ENCODE measurements at regions not wholly inside any gene's neighbourhood (a gene's known extent, or its start where the extent isn't known, plus 50 kb on each side); places are given as distances from the start of the nearest gene placed in this dataset.
"Not testable (repeated sequence)": the region's sequence is repeated elsewhere in the genome, so short reads cannot be mapped to it uniquely, and the experiment has no call there.

DNA sequence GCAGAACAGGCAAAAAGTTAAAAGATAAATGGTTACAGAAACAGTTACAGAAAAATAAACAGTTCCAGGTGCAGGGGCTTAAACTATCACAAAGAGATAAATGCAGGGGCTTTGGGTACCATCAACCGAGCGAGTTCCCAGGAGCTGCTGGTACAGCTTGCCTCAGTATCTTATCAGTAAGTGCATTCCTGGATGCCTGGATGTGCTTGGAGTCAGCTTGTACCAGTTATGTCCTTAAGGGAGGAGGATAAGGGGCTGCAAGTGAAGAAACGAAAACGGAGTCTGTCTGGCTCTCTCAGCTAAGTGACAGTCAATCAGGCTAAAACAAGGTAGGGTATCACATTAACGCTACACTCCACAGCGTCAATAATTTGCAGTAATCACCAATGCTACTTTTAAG is 79.3 kb upstream of the GRIN2A start:
- peaks cover 15% of the 10 kb centered on the region for H3K4me1 Mint-ChIP-seq (ENCODE audit: low read depth)
- not testable (repeated sequence) for H3K27ac Mint-ChIP-seq, H3K4me3 Mint-ChIP-seq

DNA sequence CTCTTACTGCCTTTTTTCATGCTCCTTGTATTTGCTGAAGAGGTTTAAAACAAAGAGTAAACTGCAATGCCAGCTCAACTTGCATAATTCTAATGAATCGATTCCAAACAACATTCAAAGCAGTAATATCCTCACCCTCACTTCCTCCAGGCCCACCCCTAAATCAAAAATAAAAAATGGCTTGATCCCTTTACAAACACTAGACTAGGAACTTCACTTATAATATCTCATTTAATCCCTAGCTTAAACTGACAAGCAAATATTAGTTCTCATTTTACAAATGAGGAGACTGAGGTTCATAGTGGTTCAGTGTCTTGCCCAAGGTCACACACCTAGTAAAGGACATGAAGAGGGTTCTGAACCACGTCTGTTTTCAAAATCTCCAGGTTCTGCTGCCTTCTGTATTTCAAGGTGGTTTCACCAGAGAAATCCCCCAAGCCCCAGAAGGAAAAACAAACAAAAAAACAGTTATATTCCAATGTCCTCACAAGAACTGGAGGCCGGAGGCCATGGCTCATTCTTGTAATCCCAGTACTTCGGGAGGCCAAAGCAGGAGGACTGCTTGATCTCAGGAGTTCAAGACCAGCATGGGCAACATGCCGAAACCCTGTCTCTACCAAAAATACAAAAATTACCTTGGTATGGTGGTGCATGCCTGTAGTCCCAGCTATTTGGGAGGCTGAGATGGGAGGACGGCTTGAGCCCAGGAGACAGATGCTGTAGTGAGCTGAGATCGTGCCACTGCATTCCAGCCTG is 80.3 kb upstream of the GRIN2A start:
- H3K27ac Mint-ChIP-seq, result no peak overlapping the region
- H3K27me3 Mint-ChIP-seq, result no peaks in the 10 kb centered on the region
- H3K36me3 Mint-ChIP-seq, result no peaks in the 10 kb centered on the region
- peaks cover 10% of the 10 kb centered on the region for H3K4me1 Mint-ChIP-seq (ENCODE audit: low read depth)
- H3K4me3 Mint-ChIP-seq, result no peak overlapping the region
- no peaks in the 10 kb centered on the region for H3K9me3 Mint-ChIP-seq (ENCODE audit: low read depth)

More for the DNA sequence above, 79.3 kb upstream of the GRIN2A start:
- not testable (repeated sequence) for H3K36me3 Mint-ChIP-seq; H3K9me3 Mint-ChIP-seq (ENCODE audit: low read depth); H3K27me3 Mint-ChIP-seq

DNA sequence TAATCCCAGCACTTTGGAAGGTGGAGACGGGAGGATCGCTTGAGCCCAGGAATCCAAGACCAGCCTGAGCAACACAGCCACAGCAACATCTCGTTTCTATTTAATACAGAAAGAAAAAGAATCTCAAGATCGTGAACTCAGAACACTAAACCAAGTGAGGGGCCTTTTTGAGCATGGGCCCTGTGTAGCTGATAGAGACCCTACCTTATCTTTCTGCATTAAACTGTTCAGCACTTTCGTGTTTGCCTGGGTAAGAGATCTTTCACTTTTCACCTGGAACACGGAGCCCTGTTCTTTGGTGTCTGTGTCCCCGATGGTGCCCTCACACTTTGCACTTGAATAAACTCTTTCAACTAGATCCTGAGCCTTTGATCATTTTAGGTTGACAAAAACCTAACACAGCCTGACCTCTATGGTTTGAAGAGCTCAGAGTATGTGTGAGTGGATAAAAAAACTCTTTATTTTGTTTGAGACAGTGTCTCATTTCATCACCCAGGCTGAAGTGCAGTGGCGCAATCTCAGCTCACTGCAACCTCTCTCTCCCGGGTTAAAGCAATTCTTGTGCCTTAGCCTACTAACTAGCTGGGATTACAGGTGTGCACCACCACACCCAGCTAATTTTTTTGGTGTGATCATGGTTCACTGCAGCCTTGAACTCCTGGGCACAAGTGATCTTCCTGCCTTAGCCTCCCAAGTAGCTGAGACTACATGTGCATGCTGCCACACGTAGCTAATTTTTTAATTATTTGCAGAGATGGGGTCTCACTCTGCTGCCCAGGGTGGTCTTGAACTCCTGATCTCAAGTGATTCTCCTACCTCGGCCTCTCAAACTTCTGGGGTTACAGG is 83.8 kb upstream of the GRIN2A start:
- peaks cover 10% of the 10 kb centered on the region for H3K4me1 Mint-ChIP-seq (ENCODE audit: low read depth)
- H3K36me3 Mint-ChIP-seq, result peaks cover 2% of the 10 kb centered on the region
- H3K27me3 Mint-ChIP-seq, result no peaks in the 10 kb centered on the region
- H3K27ac Mint-ChIP-seq, result no peak overlapping the region
- H3K9me3 Mint-ChIP-seq (ENCODE audit: low read depth), result no peaks in the 10 kb centered on the region
- H3K4me3 Mint-ChIP-seq, result no peak overlapping the region

DNA sequence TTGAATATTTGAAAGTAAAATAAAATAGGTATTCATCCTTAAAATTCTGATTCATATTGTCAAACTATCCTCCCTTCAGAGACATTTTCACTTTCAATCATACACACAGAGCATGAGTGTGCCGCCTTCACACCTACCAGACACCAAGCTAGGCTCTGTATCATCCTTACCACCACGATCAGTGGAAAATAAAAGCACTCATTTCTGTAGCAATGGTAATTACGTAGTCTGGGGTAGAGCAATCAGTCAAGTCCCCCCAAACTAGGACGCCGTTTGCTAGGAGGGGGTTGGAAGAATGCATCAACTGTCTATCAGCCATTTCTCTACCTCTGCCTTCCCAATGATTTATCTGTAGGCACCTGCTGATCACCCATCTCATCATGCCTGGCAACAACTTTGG is 84.6 kb upstream of the GRIN2A start:
- peaks cover 2% of the 10 kb centered on the region for H3K36me3 Mint-ChIP-seq
- H3K27me3 Mint-ChIP-seq, result no peaks in the 10 kb centered on the region
- no peak overlapping the region for H3K27ac Mint-ChIP-seq
- H3K4me1 Mint-ChIP-seq (ENCODE audit: low read depth), result peaks cover 10% of the 10 kb centered on the region
- H3K9me3 Mint-ChIP-seq (ENCODE audit: low read depth), result no peaks in the 10 kb centered on the region
- H3K4me3 Mint-ChIP-seq, result no peak overlapping the region

DNA sequence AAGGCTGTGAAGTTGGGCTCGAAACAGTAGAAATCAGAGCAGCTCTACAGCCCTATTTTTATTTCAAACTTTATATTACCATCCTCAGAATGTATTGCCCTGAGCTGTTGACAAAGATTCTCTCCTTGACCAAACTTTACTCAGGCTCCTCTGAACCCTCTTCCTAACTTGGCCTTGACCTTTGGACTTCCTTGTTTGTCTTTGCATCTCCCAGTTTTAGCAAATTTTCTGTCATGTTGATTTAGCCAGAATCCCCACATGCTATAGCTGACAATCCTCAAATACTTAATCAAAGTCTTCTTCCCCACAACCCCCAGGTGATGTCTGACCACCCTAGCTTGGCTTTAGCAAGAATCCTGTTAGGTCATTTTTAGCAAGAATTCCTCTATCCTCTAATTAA is 87.4 kb upstream of the GRIN2A start:
- Mint-ChIP-seq H3K27me3 (no peaks in the 10 kb centered on the region), H3K36me3 (peaks cover 2% of the 10 kb centered on the region), H3K4me1 (ENCODE audit: low read depth) (peaks cover 10% of the 10 kb centered on the region), H3K27ac (no peak overlapping the region), H3K4me3 (no peak overlapping the region), H3K9me3 (ENCODE audit: low read depth) (no peaks in the 10 kb centered on the region)

DNA sequence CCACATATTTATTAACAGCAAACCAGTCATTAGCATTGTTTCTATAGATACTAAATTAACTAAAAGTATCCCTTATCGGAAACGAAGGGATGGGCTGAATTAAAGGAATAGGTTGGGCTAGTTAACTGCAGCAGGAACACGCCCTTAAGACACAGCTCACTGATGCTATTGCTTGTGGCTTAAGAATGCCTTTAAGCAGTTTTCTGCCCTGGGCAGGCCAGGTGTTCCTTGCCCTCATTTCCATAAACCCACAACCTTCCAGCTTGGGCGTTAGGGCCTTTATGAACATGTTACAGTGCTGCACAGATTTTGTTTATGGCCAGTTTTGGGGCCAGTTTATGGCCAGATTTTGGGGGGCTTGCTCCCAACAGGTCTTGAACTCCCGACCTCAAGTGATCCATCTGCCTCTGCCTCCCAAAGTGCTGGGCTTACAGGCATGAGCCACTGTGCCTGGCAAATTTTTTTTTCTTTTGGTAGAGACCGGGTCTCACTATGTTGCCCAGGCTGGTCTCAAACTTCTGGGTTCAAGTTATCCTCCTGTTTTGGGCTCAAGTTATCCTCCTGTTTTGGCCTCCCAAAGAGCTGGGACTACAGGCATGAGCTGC is 90.1 kb upstream of the GRIN2A start:
- not testable (repeated sequence) for H3K36me3 Mint-ChIP-seq; H3K27ac Mint-ChIP-seq; H3K27me3 Mint-ChIP-seq; H3K9me3 Mint-ChIP-seq (ENCODE audit: low read depth); H3K4me3 Mint-ChIP-seq
- peaks cover 15% of the 10 kb centered on the region for H3K4me1 Mint-ChIP-seq (ENCODE audit: low read depth)

DNA sequence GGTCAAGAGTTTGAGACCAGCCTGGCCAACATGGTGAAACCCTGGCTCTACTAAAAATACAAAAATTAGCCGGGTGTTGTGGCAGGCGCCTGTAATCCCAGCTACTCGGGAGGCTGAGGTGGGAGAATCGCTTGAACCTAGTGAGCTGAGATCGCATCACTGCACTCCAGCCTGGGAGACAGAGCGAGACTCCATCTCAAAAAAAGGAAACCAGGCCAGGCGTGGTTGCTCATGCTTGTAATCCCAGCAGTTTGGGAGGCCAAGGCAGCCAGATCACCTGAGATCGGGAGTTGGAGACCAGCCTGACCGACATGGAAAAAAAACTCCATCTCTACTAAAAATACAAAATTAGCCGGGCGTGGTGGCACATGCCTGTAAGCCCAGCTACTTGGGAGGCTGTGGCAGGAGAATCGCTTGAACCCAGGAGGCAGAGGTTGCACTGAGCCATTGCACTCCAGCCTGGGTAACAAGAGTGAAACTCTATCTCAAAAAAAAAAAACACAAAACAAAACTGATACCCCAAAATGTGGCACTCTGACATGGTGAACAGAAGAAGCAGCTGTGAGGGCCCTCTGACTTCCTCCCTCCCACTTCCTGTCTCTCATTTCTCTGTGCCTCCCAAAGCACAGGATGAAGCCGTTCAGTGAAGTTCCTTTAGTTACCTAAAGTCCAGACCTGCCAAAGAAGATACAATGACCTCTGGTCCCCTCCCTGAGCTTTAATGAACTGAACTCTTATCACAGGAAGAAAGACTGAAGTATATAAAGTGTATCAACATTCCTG is 93.2 kb upstream of the GRIN2A start:
- H3K4me3 Mint-ChIP-seq; H3K27me3 Mint-ChIP-seq; H3K9me3 Mint-ChIP-seq (ENCODE audit: low read depth): not testable (repeated sequence)
- Mint-ChIP-seq H3K27ac (peak overlapping the region; percentile 84), H3K4me1 (ENCODE audit: low read depth) (peaks cover 15% of the 10 kb centered on the region), H3K36me3 (peaks cover 11% of the 10 kb centered on the region)

DNA sequence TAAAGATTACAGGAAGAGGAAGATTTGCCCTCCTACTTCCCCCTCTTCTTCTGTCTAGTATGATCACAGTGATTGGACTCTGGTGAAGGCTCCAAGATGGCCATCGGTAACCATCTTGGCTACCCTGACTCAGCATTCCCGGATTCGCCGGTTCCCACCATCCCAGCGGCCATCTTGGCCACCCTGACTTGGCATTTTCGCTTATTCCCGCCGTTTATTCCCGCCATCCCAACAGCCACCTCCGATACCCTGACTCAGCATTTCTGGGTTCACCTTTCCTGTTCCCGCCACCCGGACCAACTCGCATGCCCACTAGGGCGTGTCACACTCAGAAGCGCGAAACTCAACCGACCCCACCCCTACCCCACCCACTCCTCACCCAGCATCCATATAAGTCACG is 95.4 kb upstream of the GRIN2A start:
- Mint-ChIP-seq H3K4me1 (ENCODE audit: low read depth) (peaks cover 15% of the 10 kb centered on the region), H3K4me3 (no peak overlapping the region), H3K27me3 (no peaks in the 10 kb centered on the region), H3K36me3 (peaks cover 9% of the 10 kb centered on the region), H3K9me3 (ENCODE audit: low read depth) (peaks cover 4% of the 10 kb centered on the region), H3K27ac (no peak overlapping the region)

DNA sequence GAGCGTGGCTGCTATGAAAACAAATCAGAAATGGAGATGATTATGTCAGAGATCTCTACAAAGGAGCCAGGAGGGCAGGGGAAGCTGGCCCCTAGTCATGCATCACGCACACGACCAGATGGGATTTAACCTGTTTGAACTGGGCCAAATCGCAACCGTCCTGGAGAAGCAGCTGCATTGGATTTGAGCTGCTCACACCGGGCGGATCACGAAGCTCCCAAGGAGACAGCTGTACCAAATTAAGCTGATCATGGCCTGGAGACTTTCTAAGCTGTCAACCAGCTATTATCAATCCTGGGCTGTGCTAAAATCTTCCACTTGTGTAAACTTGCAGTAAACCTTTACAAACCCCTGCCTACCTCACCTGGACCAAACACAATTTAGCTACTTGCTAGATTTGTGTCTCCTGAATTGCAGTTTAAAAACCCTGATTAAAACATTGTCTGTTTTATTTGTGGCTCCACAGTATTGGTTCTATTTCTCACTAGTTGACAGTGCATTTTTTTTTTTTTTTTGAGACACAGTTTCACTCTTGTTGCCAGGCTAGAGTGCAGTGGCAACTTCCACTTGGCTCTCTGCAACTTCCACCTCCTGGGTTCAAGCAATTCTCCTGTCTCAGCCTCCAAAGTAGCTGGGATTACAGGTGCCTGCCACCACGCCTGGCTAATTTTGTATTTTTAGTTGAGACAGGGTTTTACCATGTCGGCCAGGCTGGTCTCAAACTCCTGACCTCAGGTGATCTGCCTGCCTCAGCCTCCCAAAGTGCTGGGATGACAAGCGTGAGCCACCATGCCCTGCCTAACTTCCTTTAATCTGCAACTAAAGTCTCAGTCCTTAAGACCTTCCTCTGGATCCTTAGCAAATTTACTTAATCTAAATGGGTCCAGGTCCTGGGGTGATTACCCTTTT is 98.3 kb upstream of the GRIN2A start:
- H3K9me3 Mint-ChIP-seq (ENCODE audit: low read depth), result peaks cover 4% of the 10 kb centered on the region
- H3K27ac Mint-ChIP-seq, result no peak overlapping the region
- no peaks in the 10 kb centered on the region for H3K27me3 Mint-ChIP-seq
- H3K4me1 Mint-ChIP-seq (ENCODE audit: low read depth), result peaks cover 10% of the 10 kb centered on the region
- H3K36me3 Mint-ChIP-seq, result peaks cover 6% of the 10 kb centered on the region
- no peak overlapping the region for H3K4me3 Mint-ChIP-seq

DNA sequence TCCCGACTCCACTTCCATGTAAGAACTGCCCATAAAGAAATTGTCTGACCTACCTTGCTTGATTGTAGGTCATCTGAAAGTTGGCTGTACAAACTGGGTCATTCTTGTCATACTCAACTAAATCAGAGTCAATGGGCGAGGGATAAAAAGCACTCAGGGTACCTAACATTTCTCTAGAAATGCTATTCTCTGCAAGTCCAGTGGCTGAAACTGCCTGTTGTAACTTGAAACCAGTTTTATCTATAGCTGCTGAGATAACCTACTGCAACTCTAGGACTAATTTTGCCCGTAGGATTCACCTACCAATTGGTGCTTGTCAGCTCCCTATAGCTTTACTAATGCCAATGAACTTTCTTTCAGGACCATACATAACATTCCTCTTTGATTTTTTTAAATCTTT is 100.1 kb upstream of the GRIN2A start:
- no peaks in the 10 kb centered on the region for H3K4me1 Mint-ChIP-seq (ENCODE audit: low read depth)
- H3K4me3 Mint-ChIP-seq, result no peak overlapping the region
- H3K9me3 Mint-ChIP-seq (ENCODE audit: low read depth), result no peaks in the 10 kb centered on the region
- H3K36me3 Mint-ChIP-seq, result peaks cover 4% of the 10 kb centered on the region
- no peaks in the 10 kb centered on the region for H3K27me3 Mint-ChIP-seq
- no peak overlapping the region for H3K27ac Mint-ChIP-seq

DNA sequence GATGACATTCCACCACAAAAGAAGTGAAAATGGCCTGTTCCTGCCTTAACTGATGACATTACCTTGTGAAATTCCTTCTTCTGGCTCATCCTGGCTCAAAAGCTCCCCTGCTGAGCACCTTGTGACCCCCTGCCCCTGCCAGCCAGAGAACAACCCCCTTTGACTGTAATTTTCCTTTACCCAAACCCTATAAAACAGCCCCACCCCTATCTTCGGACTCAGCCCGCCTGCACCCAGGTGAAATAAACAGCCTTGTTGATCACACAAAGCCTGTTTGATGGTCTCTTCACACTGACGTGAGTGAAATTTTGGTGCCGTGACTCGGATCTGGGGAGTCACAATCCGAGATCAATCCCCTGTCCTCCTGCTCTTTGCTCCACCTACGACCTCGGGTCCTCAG is 101.0 kb upstream of the GRIN2A start:
- H3K36me3 Mint-ChIP-seq; H3K27me3 Mint-ChIP-seq; H3K4me3 Mint-ChIP-seq; H3K27ac Mint-ChIP-seq; H3K9me3 Mint-ChIP-seq (ENCODE audit: low read depth); H3K4me1 Mint-ChIP-seq (ENCODE audit: low read depth): not testable (repeated sequence)

DNA sequence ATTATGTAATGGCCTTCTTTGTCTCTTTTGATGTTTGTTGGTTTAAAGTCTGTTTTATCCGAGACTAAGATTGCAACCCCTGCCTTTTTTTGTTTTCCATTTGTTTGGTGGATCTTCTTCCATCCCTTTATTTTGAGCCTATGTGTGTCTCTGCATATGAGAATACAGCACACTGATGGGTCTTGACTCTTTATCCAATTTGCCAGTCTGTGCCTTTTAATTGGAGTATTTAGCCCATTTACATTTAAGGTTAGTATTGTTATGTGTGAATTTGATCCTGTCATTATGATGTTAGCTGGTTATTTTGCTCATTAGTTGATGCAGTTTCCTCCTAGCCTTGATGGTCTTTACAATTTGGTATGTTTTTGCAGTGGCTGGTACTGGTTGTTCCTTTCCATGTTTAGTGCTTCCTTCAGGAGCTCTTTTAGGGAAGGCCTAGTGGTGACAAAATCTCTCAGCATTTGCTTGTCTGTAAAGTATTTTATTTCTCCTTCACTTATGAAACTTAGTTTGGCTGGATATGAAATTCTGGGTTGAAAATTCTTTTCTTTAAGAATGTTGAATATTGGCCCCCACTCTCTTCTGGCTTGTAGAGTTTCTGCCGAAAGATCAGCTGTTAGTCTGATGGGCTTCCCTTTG is 95.3 kb upstream of the ATF7IP2 start:
- H3K4me1 Mint-ChIP-seq (ENCODE audit: low read depth); H3K4me3 Mint-ChIP-seq; H3K27ac Mint-ChIP-seq; H3K9me3 Mint-ChIP-seq (ENCODE audit: low read depth); H3K27me3 Mint-ChIP-seq: not testable (repeated sequence)
- H3K36me3 Mint-ChIP-seq, result peaks cover 13% of the 10 kb centered on the region

DNA sequence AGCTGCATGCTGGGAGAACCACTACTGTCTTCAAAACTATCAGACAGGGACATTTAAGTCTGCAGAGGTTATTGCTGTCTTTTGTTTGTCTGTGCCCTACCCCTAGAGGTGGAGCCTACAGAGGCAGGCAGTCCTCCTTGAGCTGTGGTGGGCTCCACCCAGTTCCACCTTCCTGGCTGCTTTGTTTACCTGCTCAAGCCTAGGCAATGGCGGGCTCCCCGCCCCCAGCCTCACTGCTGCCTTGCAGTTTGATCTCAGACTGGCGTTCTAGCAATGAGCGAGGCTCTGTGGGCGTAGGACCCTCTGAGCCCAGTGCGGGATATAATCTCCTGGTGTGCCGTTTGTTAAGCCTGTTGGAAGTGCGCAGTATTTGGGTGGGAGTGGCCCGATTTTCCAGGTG is 93.7 kb upstream of the ATF7IP2 start:
- H3K9me3 Mint-ChIP-seq (ENCODE audit: low read depth); H3K27ac Mint-ChIP-seq; H3K4me3 Mint-ChIP-seq; H3K4me1 Mint-ChIP-seq (ENCODE audit: low read depth); H3K27me3 Mint-ChIP-seq: not testable (repeated sequence)
- peaks cover 15% of the 10 kb centered on the region for H3K36me3 Mint-ChIP-seq

DNA sequence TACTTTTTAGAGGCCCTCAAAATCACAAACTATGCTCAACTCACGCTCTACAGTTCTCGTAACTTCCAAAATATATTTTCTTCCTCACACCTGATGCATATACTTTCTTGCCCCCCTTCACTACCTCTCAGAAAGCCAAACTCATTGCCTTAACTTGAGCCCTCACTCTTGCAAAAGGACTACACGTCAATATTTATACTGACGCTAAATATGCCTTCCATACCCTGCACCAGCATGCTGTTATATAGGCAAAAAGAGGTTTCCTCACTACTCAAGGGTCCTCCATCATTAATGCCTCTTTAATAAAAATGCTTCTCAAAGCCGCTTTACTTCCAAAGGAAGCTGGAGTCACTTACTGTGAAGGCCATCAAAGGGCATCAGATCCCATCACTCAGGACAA is 92.9 kb upstream of the ATF7IP2 start:
- H3K4me1 Mint-ChIP-seq (ENCODE audit: low read depth), result not testable (repeated sequence)

More for the DNA sequence above, 92.9 kb upstream of the ATF7IP2 start:
- H3K36me3 Mint-ChIP-seq, result peaks cover 15% of the 10 kb centered on the region
- H3K4me3 Mint-ChIP-seq; H3K27me3 Mint-ChIP-seq; H3K27ac Mint-ChIP-seq; H3K9me3 Mint-ChIP-seq (ENCODE audit: low read depth): not testable (repeated sequence)

All from activated naive CD8-positive, alpha-beta T cell (primary cell).